Chondrocyte (in vitro differentiated cells): ENCODE measurements at regions not wholly inside any gene's neighbourhood (a gene's known extent, or its start where the extent isn't known, plus 50 kb on each side); places are given as distances from the start of the nearest gene placed in this dataset.

Experiments used
- DNase-seq: peaks from one replicate; pipeline ENCODE4 v3.0.0; 2021; ENCODE audit warnings: mixed read lengths, low spot score
- H3K27ac Mint-ChIP-seq: one replicate; pipeline ENCODE4 v1.8.0; 2021; ENCODE audit warnings: mild to moderate bottlenecking, moderate library complexity, mixed read lengths; ENCODE audit not compliant: unreplicated experiment
- H3K27me3 Mint-ChIP-seq: 2 replicates; pipeline ENCODE4 v1.8.0; 2021; ENCODE audit warnings: low read depth, mixed read lengths
- H3K36me3 Mint-ChIP-seq: 2 replicates; pipeline ENCODE4 v1.8.0; 2021; ENCODE audit warnings: low read depth, mixed read lengths
- H3K4me1 Mint-ChIP-seq: 2 replicates; pipeline ENCODE4 v1.8.0; 2021; ENCODE audit warnings: low read depth, mild to moderate bottlenecking, mixed read lengths
- H3K4me3 Mint-ChIP-seq: one replicate; pipeline ENCODE4 v1.8.0; 2021; ENCODE audit warnings: mild to moderate bottlenecking, moderate library complexity, mixed read lengths; ENCODE audit not compliant: unreplicated experiment
- H3K9me3 Mint-ChIP-seq: 2 replicates; pipeline ENCODE4 v1.8.0; 2021; ENCODE audit warnings: low read depth, mixed read lengths
- CTCF ChIP-seq: fragments of 200-600 bp; sonication (generic); IDR thresholded peaks from 2 replicates; pipeline ENCODE4 v1.5.0; 2021; ENCODE audit warnings: antibody characterized with exemption, mild to moderate bottlenecking, moderate library complexity

- no peak for TF ChIP-seq CTCF
- H3K4me1 Mint-ChIP-seq: peaks cover 6% of the 10 kb centered on the region
- peak; percentile 82 for DNase-seq
- H3K4me3 Mint-ChIP-seq: no peak overlapping the region
- H3K27me3 Mint-ChIP-seq: peaks cover 27% of the 10 kb centered on the region
- no peak overlapping the region for H3K27ac Mint-ChIP-seq
- no peaks in the 10 kb centered on the region for H3K9me3 Mint-ChIP-seq
- no peaks in the 10 kb centered on the region for H3K36me3 Mint-ChIP-seq
Observed at GRCh38 chr15:77825546-77825945, 192.8 kb upstream of the LINGO1 start.

- H3K27me3 Mint-ChIP-seq: peaks cover 29% of the 10 kb centered on the region
- no peak for DNase-seq
- H3K36me3 Mint-ChIP-seq: no peaks in the 10 kb centered on the region
- no peak for TF ChIP-seq CTCF
- peaks cover 5% of the 10 kb centered on the region for H3K4me1 Mint-ChIP-seq
- no peak overlapping the region for H3K4me3 Mint-ChIP-seq
- H3K9me3 Mint-ChIP-seq: no peaks in the 10 kb centered on the region
- no peak overlapping the region for H3K27ac Mint-ChIP-seq
Observed at GRCh38 chr15:77825252-77825542, 192.5 kb upstream of the LINGO1 start.

GRCh38 chr15:77824361-77825251 is 191.9 kb upstream of the LINGO1 start:
- DNase-seq: peak; percentile 54
- H3K9me3 Mint-ChIP-seq: no peaks in the 10 kb centered on the region
- peaks cover 29% of the 10 kb centered on the region for H3K27me3 Mint-ChIP-seq
- H3K4me1 Mint-ChIP-seq: no peaks in the 10 kb centered on the region
- no peak overlapping the region for H3K27ac Mint-ChIP-seq
- no peaks in the 10 kb centered on the region for H3K36me3 Mint-ChIP-seq
- H3K4me3 Mint-ChIP-seq: no peak overlapping the region
- no peak for TF ChIP-seq CTCF

GRCh38 chr15:77823736-77824135 is 191.0 kb upstream of the LINGO1 start:
- DNase-seq: peak; percentile 73
- Mint-ChIP-seq H3K36me3 (no peaks in the 10 kb centered on the region), H3K9me3 (no peaks in the 10 kb centered on the region), H3K4me3 (no peak overlapping the region), H3K27me3 (peaks cover 29% of the 10 kb centered on the region), H3K4me1 (no peaks in the 10 kb centered on the region), H3K27ac (no peak overlapping the region)
- no peak for TF ChIP-seq CTCF

GRCh38 chr15:77822631-77823230 is 190.0 kb upstream of the LINGO1 start:
- TF ChIP-seq CTCF: no peak
- H3K4me1 Mint-ChIP-seq: no peaks in the 10 kb centered on the region
- no peaks in the 10 kb centered on the region for H3K9me3 Mint-ChIP-seq
- H3K27ac Mint-ChIP-seq: no peak overlapping the region
- no peak overlapping the region for H3K4me3 Mint-ChIP-seq
- peaks cover 34% of the 10 kb centered on the region for H3K27me3 Mint-ChIP-seq
- DNase-seq: no peak
- no peaks in the 10 kb centered on the region for H3K36me3 Mint-ChIP-seq
